ENCODE measurements at regions not wholly inside any gene's neighbourhood (a gene's known extent, or its start where the extent isn't known, plus 50 kb on each side); places are given as distances from the start of the nearest gene placed in this dataset.

DNA sequence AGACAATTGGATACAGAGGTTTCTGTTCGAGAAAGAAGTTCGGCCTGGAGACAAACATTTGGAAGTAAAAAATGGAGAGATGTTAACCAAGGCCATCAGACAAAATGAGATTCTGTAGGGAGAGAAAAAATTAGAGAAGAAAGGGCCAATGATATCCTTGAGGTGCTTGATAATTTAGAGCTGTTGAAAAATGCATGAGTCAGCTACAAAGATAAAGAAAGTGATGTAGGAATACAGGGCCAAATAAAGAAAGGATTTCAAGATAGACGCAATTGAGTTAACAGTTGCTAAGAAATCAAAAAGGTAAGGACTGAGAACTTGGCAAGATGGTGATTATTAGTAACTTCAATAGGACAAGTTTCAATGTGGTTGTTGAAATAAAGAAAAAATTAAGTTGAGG lies 384.2 kb upstream of the SEMA3A start:
- Histone ChIP-seq H4K20me1 (ENCODE audit: low read depth) (no peaks in the 10 kb centered on the region), H3K9ac (no peak overlapping the region), H3K4me1 (no peaks in the 10 kb centered on the region), H3K27me3 (no peaks in the 10 kb centered on the region), H3K27ac (no peak overlapping the region), H3K36me3 (no peaks in the 10 kb centered on the region), H2AFZ (replicated peaks) (no peak overlapping the region), H3K9me3 (ENCODE audit: low read depth) (no peaks in the 10 kb centered on the region), H3F3A (ENCODE audit: low read depth) (no peaks in the 10 kb centered on the region), H3K4me2 (no peak overlapping the region), H3K79me2 (ENCODE audit: low read depth) (no peaks in the 10 kb centered on the region), H3K4me3 (no peak overlapping the region)
- no peaks in the 10 kb centered on the region for H3K36me3 Mint-ChIP-seq
- TF ChIP-seq EZH2 (IDR thresholded peaks at IDR 0.05) (no peak), EZH2phosphoT487 (IDR thresholded peaks at IDR 0.05) (no peak), CTCF (IDR thresholded peaks at IDR 0.05) (no peak)
- no peak for DNase-seq (ENCODE audit: low spot score)
- H3K4me1 Mint-ChIP-seq = no peaks in the 10 kb centered on the region
- no peak overlapping the region for H3K4me3 Mint-ChIP-seq
- H3K9me3 Mint-ChIP-seq = peaks cover 3% of the 10 kb centered on the region
- H3K27ac Mint-ChIP-seq = no peak overlapping the region
- H3K27me3 Mint-ChIP-seq (ENCODE audit: insufficient read depth, low read depth) = no peaks in the 10 kb centered on the region

GRCh38 chr7:84568781-84569180 lies 374.2 kb upstream of the SEMA3A start:
- no peak overlapping the region for H3K27ac ChIP-seq
- no peak overlapping the region for H3K4me3 ChIP-seq
- no peak overlapping the region for H3K9ac ChIP-seq
- TF ChIP-seq EZH2phosphoT487 (IDR thresholded peaks at IDR 0.05) = no peak
- no peak for TF ChIP-seq EZH2 (IDR thresholded peaks at IDR 0.05)
- TF ChIP-seq CTCF (IDR thresholded peaks at IDR 0.05) = no peak
- Mint-ChIP-seq H3K27me3 (ENCODE audit: insufficient read depth, low read depth) (no peaks in the 10 kb centered on the region), H3K4me1 (peaks cover 7% of the 10 kb centered on the region), H3K27ac (no peak overlapping the region), H3K9me3 (no peaks in the 10 kb centered on the region), H3K36me3 (no peaks in the 10 kb centered on the region), H3K4me3 (no peak overlapping the region)
- H4K20me1 ChIP-seq (ENCODE audit: low read depth) = no peaks in the 10 kb centered on the region
- no peaks in the 10 kb centered on the region for H3F3A ChIP-seq (ENCODE audit: low read depth)
- no peaks in the 10 kb centered on the region for H3K4me1 ChIP-seq
- H3K4me2 ChIP-seq = no peak overlapping the region
- H2AFZ ChIP-seq (replicated peaks) = no peak overlapping the region
- DNase-seq (ENCODE audit: low spot score) = no peak
- H3K79me2 ChIP-seq (ENCODE audit: low read depth) = no peaks in the 10 kb centered on the region
- no peaks in the 10 kb centered on the region for H3K9me3 ChIP-seq (ENCODE audit: low read depth)
- H3K27me3 ChIP-seq = no peaks in the 10 kb centered on the region
- H3K36me3 ChIP-seq = no peaks in the 10 kb centered on the region

DNA sequence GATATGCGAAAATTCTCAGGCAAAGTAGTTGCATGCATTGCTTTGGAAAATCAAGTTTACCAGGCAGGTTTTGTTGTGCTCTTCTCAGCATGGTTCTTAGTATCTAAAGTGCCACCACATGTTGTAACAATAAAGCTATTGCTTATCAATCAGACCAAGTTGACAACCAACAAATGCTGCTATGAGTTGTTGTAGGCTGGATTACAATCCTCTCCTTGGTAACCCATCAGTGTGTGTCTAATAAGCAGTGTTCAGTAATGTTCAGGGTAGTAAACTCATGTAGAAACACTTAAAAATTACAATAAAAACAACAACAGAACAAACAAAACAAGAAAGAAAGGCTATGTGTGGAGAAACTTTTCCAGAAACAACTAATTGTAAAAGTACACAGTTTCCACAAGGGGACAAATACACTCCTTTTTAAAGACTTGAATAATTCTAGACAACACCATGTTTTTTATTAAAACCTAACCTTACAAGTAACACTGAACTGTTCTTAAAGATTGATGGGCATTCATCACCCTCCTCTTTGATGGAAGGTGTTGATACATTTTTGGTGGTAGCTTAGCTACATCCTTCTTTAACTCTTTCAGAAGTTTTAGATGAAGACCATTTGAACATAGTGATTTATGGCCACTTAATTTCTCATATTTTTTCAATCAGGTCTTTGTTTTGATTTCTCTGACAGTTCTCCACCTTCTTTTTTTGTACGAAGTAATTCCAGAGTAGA lies 370.9 kb upstream of the SEMA3A start:
- no peaks in the 10 kb centered on the region for H3K4me1 ChIP-seq
- no peaks in the 10 kb centered on the region for H3K36me3 ChIP-seq
- H4K20me1 ChIP-seq (ENCODE audit: low read depth) = no peaks in the 10 kb centered on the region
- H3K9me3 ChIP-seq (ENCODE audit: low read depth) = no peaks in the 10 kb centered on the region
- H3K27ac ChIP-seq = no peak overlapping the region
- H3K4me1 Mint-ChIP-seq = peaks cover 7% of the 10 kb centered on the region
- no peak for TF ChIP-seq EZH2phosphoT487 (IDR thresholded peaks at IDR 0.05)
- TF ChIP-seq EZH2 (IDR thresholded peaks at IDR 0.05) = no peak
- no peak for TF ChIP-seq CTCF (IDR thresholded peaks at IDR 0.05)
- no peak overlapping the region for H3K4me3 Mint-ChIP-seq
- H3F3A ChIP-seq (ENCODE audit: low read depth) = no peaks in the 10 kb centered on the region
- H3K9ac ChIP-seq = no peak overlapping the region
- no peaks in the 10 kb centered on the region for H3K27me3 ChIP-seq
- no peaks in the 10 kb centered on the region for H3K79me2 ChIP-seq (ENCODE audit: low read depth)
- H3K36me3 Mint-ChIP-seq = no peaks in the 10 kb centered on the region
- H3K4me2 ChIP-seq = no peak overlapping the region
- DNase-seq (ENCODE audit: low spot score) = no peak
- no peak overlapping the region for H2AFZ ChIP-seq (replicated peaks)
- no peak overlapping the region for H3K4me3 ChIP-seq
- H3K27me3 Mint-ChIP-seq (ENCODE audit: insufficient read depth, low read depth) = no peaks in the 10 kb centered on the region
- no peaks in the 10 kb centered on the region for H3K9me3 Mint-ChIP-seq
- H3K27ac Mint-ChIP-seq = no peak overlapping the region

All from neural progenitor cell (in vitro differentiated cells).